ENCODE measurements at regions not wholly inside any gene's neighbourhood (a gene's known extent, or its start where the extent isn't known, plus 50 kb on each side); places are given as distances from the start of the nearest gene placed in this dataset.

DNA sequence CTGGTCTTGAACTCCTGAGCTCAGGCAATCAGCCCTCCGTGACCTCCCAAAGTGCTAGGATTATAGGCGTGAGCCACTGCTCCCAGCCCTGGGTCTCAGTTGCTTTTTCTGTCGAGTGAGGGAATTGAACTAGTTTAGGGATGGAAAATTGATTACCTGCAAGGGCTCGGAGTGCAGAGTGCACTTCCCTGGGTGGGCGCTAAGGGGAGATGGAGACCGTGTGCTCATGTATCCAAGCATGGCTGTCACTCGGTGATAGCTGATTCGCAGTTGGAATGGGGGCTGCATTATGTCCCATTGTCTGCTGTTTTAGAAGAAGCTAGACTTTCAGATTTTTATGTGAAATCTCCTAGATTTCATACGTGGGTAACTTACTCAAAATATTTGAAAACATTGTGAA lies 139.9 kb upstream of the RFC3 start:
- TF ChIP-seq, protein P1, sequence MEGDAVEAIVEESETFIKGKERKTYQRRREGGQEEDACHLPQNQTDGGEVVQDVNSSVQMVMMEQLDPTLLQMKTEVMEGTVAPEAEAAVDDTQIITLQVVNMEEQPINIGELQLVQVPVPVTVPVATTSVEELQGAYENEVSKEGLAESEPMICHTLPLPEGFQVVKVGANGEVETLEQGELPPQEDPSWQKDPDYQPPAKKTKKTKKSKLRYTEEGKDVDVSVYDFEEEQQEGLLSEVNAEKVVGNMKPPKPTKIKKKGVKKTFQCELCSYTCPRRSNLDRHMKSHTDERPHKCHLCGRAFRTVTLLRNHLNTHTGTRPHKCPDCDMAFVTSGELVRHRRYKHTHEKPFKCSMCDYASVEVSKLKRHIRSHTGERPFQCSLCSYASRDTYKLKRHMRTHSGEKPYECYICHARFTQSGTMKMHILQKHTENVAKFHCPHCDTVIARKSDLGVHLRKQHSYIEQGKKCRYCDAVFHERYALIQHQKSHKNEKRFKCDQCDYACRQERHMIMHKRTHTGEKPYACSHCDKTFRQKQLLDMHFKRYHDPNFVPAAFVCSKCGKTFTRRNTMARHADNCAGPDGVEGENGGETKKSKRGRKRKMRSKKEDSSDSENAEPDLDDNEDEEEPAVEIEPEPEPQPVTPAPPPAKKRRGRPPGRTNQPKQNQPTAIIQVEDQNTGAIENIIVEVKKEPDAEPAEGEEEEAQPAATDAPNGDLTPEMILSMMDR (IDR thresholded peaks at IDR 0.05): no peak
- no peak for TF ChIP-seq EZH2 (IDR thresholded peaks at IDR 0.05; ENCODE audit: borderline replicate concordance, insufficient read depth, low read depth, low read length, poor library complexity, severe bottlenecking)

All from B cell (primary cell).